ENCODE measurements at regions not wholly inside any gene's neighbourhood (a gene's known extent, or its start where the extent isn't known, plus 50 kb on each side); places are given as distances from the start of the nearest gene placed in this dataset.
A peak's percentile ranks its signal among the peaks of the same experiment; 100 is the strongest.

GRCh38 chr1:14194511-14194910 lies 404.0 kb upstream of the KAZN start:
- DNase-seq (no peak), ATAC-seq (ENCODE audit: low read depth in 2 of 2) (no peak)
- Mint-ChIP-seq H3K27ac (no peak overlapping the region), H3K9me3 (peaks cover 0 to 7% (median 0%) of the 10 kb centered on the region in 7 donors), H3K27me3 (peaks cover 5 to 14% (median 9%) of the 10 kb centered on the region in 3 donors), H3K4me3 (no peak overlapping the region), H3K36me3 (no peaks in the 10 kb centered on the region), H3K4me1 (no peaks in the 10 kb centered on the region)

GRCh38 chr1:14205066-14205465 lies 393.4 kb upstream of the KAZN start:
- H3K4me3 Mint-ChIP-seq, result no peak overlapping the region
- H3K27ac Mint-ChIP-seq, result no peak overlapping the region
- no peak for ATAC-seq (ENCODE audit: low read depth in 2 of 2)
- peaks cover 0 to 5% (median 3%) of the 10 kb centered on the region in 7 donors for H3K9me3 Mint-ChIP-seq
- no peaks in the 10 kb centered on the region for H3K4me1 Mint-ChIP-seq
- H3K27me3 Mint-ChIP-seq, result peaks cover 0 to 13% (median 4%) of the 10 kb centered on the region in 3 donors
- DNase-seq, result no peak
- no peaks in the 10 kb centered on the region for H3K36me3 Mint-ChIP-seq

- peaks cover 11 to 23% (median 19%) of the 10 kb centered on the region in 3 donors for H3K27me3 Mint-ChIP-seq
These were observed 383.3 kb upstream of the KAZN start for GRCh38 chr1:14215151-14215550.

GRCh38 chr1:14217384-14217783 lies 381.1 kb upstream of the KAZN start:
- no peaks in the 10 kb centered on the region for H3K4me1 Mint-ChIP-seq
- H3K36me3 Mint-ChIP-seq, result no peaks in the 10 kb centered on the region
- peak overlapping the region in 1 of 8 donors; percentile 35 for H3K4me3 Mint-ChIP-seq
- H3K27ac Mint-ChIP-seq, result no peak overlapping the region
- H3K27me3 Mint-ChIP-seq, result peaks cover 11 to 34% (median 22%) of the 10 kb centered on the region in 3 donors
- DNase-seq (no peak), ATAC-seq (ENCODE audit: low read depth in 2 of 2) (no peak)
- peaks cover 0 to 23% (median 15%) of the 10 kb centered on the region in 7 donors for H3K9me3 Mint-ChIP-seq

More at GRCh38 chr1:14215151-14215550, 383.3 kb upstream of the KAZN start:
- DNase-seq (no peak), ATAC-seq (ENCODE audit: low read depth in 2 of 2) (no peak)
- no peak overlapping the region for H3K4me3 Mint-ChIP-seq
- H3K27ac Mint-ChIP-seq, result peak overlapping the region in 1 of 6 donors; percentile 24
- peaks cover 1 to 27% (median 16%) of the 10 kb centered on the region in 7 donors for H3K9me3 Mint-ChIP-seq
- H3K4me1 Mint-ChIP-seq, result no peaks in the 10 kb centered on the region
- H3K36me3 Mint-ChIP-seq, result no peaks in the 10 kb centered on the region

- Mint-ChIP-seq H3K27ac (no peak overlapping the region), H3K27me3 (peaks cover 13 to 26% (median 17%) of the 10 kb centered on the region in 3 donors), H3K36me3 (no peaks in the 10 kb centered on the region), H3K4me3 (no peak overlapping the region), H3K4me1 (no peaks in the 10 kb centered on the region), H3K9me3 (peaks cover 0 to 30% (median 14%) of the 10 kb centered on the region in 7 donors)
- no peak for ATAC-seq (ENCODE audit: low read depth in 2 of 2)
- DNase-seq, result no peak
These were observed 378.2 kb upstream of the KAZN start for GRCh38 chr1:14220324-14220723.

GRCh38 chr1:14220811-14221210 lies 377.7 kb upstream of the KAZN start:
- Mint-ChIP-seq H3K9me3 (peaks cover 0 to 30% (median 14%) of the 10 kb centered on the region in 7 donors), H3K36me3 (no peaks in the 10 kb centered on the region), H3K27me3 (peaks cover 13 to 26% (median 21%) of the 10 kb centered on the region in 3 donors), H3K4me3 (no peak overlapping the region), H3K4me1 (no peaks in the 10 kb centered on the region), H3K27ac (no peak overlapping the region)
- no peak for ATAC-seq (ENCODE audit: low read depth in 2 of 2)
- no peak for DNase-seq

GRCh38 chr1:14222086-14222485 lies 376.4 kb upstream of the KAZN start:
- no peak overlapping the region for H3K4me3 Mint-ChIP-seq
- H3K27me3 Mint-ChIP-seq, result peaks cover 13 to 26% (median 24%) of the 10 kb centered on the region in 3 donors
- no peaks in the 10 kb centered on the region for H3K4me1 Mint-ChIP-seq
- no peak overlapping the region for H3K27ac Mint-ChIP-seq
- DNase-seq (no peak), ATAC-seq (ENCODE audit: low read depth in 2 of 2) (no peak)
- no peaks in the 10 kb centered on the region for H3K36me3 Mint-ChIP-seq
- H3K9me3 Mint-ChIP-seq, result peaks cover 0 to 19% (median 9%) of the 10 kb centered on the region in 7 donors

GRCh38 chr1:14228677-14229076 lies 369.8 kb upstream of the KAZN start:
- H3K9me3 Mint-ChIP-seq, result peaks cover 0 to 19% (median 5%) of the 10 kb centered on the region in 7 donors
- H3K36me3 Mint-ChIP-seq, result peaks cover 5 to 6% of the 10 kb centered on the region in 2 donors
- H3K27ac Mint-ChIP-seq, result no peak overlapping the region
- no peak for ATAC-seq (ENCODE audit: low read depth in 2 of 2)
- H3K27me3 Mint-ChIP-seq, result peaks cover 14 to 29% (median 26%) of the 10 kb centered on the region in 3 donors
- no peak overlapping the region for H3K4me3 Mint-ChIP-seq
- no peaks in the 10 kb centered on the region for H3K4me1 Mint-ChIP-seq
- no peak for DNase-seq

- Mint-ChIP-seq H3K4me1 (no peaks in the 10 kb centered on the region), H3K36me3 (peaks cover 5 to 6% of the 10 kb centered on the region in 2 donors), H3K9me3 (peaks cover 0 to 12% (median 5%) of the 10 kb centered on the region in 7 donors), H3K27me3 (peaks cover 13 to 30% (median 25%) of the 10 kb centered on the region in 3 donors), H3K27ac (no peak overlapping the region), H3K4me3 (no peak overlapping the region)
- DNase-seq (no peak), ATAC-seq (ENCODE audit: low read depth in 2 of 2) (no peak)
These were observed 365.0 kb upstream of the KAZN start for GRCh38 chr1:14233510-14233909.

GRCh38 chr1:14236097-14236496 lies 362.4 kb upstream of the KAZN start:
- no peak overlapping the region for H3K27ac Mint-ChIP-seq
- no peak for ATAC-seq (ENCODE audit: low read depth in 2 of 2)
- no peaks in the 10 kb centered on the region for H3K4me1 Mint-ChIP-seq

GRCh38 chr1:14238472-14239307 lies 359.8 kb upstream of the KAZN start:
- Mint-ChIP-seq H3K27me3 (peaks cover 5 to 19% (median 12%) of the 10 kb centered on the region in 3 donors), H3K27ac (peak overlapping the region in 1 of 6 donors; percentile 23), H3K4me1 (no peaks in the 10 kb centered on the region), H3K36me3 (no peaks in the 10 kb centered on the region), H3K4me3 (no peak overlapping the region), H3K9me3 (peaks cover 0 to 1% (median 0%) of the 10 kb centered on the region in 7 donors)
- no peak for DNase-seq
- ATAC-seq (ENCODE audit: low read depth in 2 of 2), result no peak

More at GRCh38 chr1:14236097-14236496, 362.4 kb upstream of the KAZN start:
- DNase-seq, result no peak
- Mint-ChIP-seq H3K36me3 (peaks cover 5 to 6% of the 10 kb centered on the region in 2 donors), H3K4me3 (no peak overlapping the region), H3K9me3 (peaks cover 0 to 8% (median 5%) of the 10 kb centered on the region in 7 donors), H3K27me3 (peaks cover 13 to 29% (median 29%) of the 10 kb centered on the region in 3 donors)

- peaks cover 0 to 2% (median 0%) of the 10 kb centered on the region in 7 donors for H3K9me3 Mint-ChIP-seq
- DNase-seq, result no peak
These were observed 358.2 kb upstream of the KAZN start for GRCh38 chr1:14240265-14240664.

GRCh38 chr1:14242123-14242522 lies 356.4 kb upstream of the KAZN start:
- no peaks in the 10 kb centered on the region for H3K36me3 Mint-ChIP-seq
- no peak for ATAC-seq (ENCODE audit: low read depth in 2 of 2)
- H3K4me1 Mint-ChIP-seq, result no peaks in the 10 kb centered on the region
- H3K27me3 Mint-ChIP-seq, result peaks cover 10 to 21% (median 19%) of the 10 kb centered on the region in 3 donors
- DNase-seq, result no peak
- peaks cover 0 to 2% (median 0%) of the 10 kb centered on the region in 7 donors for H3K9me3 Mint-ChIP-seq
- no peak overlapping the region for H3K4me3 Mint-ChIP-seq
- H3K27ac Mint-ChIP-seq, result no peak overlapping the region

More at GRCh38 chr1:14240265-14240664, 358.2 kb upstream of the KAZN start:
- peaks cover 7 to 22% (median 21%) of the 10 kb centered on the region in 3 donors for H3K27me3 Mint-ChIP-seq
- H3K27ac Mint-ChIP-seq, result no peak overlapping the region
- H3K4me3 Mint-ChIP-seq, result no peak overlapping the region
- H3K4me1 Mint-ChIP-seq, result no peaks in the 10 kb centered on the region
- H3K36me3 Mint-ChIP-seq, result no peaks in the 10 kb centered on the region
- no peak for ATAC-seq (ENCODE audit: low read depth in 2 of 2)

GRCh38 chr1:14242870-14243269 lies 355.6 kb upstream of the KAZN start:
- Mint-ChIP-seq H3K4me1 (no peaks in the 10 kb centered on the region), H3K36me3 (no peaks in the 10 kb centered on the region), H3K27me3 (peaks cover 13 to 22% (median 20%) of the 10 kb centered on the region in 3 donors), H3K27ac (no peak overlapping the region), H3K9me3 (peaks cover 0 to 2% (median 0%) of the 10 kb centered on the region in 7 donors), H3K4me3 (no peak overlapping the region)
- no peak for DNase-seq
- ATAC-seq (ENCODE audit: low read depth in 2 of 2), result no peak
